ENCODE measurements at regions not wholly inside any gene's neighbourhood (a gene's known extent, or its start where the extent isn't known, plus 50 kb on each side); places are given as distances from the start of the nearest gene placed in this dataset.
"Not testable (repeated sequence)": the region's sequence is repeated elsewhere in the genome, so short reads cannot be mapped to it uniquely, and the experiment has no call there.

DNA sequence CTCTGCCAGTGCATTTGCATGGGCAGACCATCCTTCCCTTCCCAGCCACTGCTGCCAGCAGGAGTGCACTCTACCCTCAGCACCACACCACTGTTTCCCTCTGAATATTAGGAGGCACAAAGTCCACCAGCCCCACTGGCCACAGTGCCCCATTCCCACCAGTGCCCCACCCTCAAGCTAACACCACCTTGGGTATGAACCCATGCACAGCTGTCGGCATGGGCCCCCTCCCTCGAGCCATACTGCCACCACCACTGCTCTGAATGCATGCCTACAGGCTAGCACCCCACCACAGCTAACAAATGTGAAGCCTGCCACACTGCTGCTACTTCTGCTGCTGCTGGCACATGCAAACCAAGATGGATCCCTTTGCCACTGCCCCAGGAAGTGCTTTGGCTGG lies 810.4 kb downstream of the TRAM1L1 start:
- DNase-seq, result no peak

DNA sequence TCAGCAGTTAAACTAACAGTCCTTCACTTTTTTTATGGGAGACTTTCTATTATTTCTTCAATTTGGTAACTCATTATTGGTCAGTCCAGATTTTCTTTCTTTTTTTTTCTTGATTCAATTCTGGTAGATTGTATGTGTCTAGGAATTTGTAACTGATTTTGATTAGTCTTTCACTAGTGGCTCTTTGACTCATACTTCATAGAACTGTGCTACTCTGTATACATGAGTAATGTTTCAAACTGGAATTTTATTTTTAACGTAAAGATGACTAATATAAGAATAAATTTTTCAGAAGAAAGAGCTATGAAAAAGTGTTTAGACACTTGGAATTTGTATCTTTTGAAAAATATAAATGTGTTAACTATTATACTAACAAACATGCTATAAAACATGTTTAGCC lies 813.0 kb downstream of the TRAM1L1 start:
- no peak for DNase-seq

DNA sequence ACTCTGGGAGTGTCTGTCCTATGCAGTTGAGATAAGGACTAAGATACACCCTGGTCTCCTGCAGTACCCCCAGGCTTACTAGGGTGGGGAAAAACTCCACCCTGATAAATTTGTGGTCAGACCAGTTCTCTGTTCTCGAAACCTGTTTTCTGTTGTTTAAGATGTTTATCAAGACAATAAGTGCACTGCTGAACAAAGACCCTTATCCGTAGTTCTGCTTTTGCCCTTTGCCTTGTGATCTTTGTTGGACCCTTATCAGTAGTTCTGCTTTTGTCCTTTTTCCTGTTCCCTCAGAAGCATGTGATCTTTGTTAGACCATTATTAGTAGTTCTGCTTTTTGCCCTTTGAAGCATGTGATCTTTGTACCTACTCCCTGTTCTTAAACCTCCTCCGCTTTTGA lies 824.4 kb downstream of the TRAM1L1 start:
- DNase-seq, result not testable (repeated sequence)

DNA sequence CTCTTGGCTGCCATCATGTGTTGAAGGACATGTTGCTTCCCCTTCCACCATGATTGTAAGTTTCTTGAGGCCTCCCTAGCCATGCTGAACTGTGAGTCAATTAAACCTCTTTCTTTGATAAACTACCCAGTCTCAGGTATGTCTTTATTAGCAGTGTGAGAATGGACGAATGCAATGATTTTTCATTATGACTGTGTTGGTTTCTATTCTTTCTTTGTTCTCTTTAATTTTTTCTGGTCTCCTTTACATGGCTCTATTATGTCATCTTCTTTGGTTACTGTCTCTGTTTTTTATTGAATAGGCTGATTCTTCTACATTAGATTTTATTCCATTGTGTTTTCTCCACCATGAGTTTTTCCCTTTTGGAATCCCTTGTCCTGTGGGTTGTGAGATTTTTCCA lies 840.6 kb downstream of the TRAM1L1 start:
- no peak for DNase-seq

DNA sequence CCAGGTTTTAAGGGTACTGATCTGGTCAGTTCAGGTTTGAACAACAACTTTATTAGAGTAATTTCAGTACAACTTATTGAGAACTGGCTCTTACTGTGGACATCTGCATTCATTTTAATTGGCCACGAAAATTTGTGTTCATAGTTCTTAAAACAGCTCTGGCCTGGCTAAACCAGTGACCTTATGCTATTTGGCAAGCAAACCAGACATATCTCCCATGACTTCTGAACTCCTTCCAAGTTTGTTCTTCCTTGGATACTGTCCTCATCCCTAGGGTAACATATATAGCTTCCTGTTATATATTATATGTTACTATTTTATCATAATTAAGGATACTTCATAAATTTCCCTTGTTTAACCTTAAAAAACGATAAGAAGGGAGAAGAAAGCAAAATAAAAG lies 841.9 kb downstream of the TRAM1L1 start:
- DNase-seq, result no peak

DNA sequence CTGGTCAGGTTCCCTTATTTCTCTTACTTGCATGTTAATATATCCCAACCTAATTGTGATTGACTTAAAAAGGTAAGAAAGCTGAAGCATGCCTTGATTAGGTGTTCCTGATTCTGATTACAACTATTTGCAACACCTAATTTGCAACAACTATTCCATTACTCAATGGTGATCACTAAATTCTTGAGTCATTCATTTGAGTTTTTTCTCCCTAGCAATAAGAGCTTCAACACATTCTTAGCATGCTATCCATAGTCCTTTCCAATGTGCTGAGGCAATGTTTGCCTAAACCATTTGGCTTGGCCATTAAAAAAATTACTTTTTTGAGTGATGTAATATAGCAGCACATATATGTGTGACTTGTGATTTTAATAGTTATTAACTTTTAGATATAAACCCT lies 851.4 kb downstream of the TRAM1L1 start:
- no peak for DNase-seq

DNA sequence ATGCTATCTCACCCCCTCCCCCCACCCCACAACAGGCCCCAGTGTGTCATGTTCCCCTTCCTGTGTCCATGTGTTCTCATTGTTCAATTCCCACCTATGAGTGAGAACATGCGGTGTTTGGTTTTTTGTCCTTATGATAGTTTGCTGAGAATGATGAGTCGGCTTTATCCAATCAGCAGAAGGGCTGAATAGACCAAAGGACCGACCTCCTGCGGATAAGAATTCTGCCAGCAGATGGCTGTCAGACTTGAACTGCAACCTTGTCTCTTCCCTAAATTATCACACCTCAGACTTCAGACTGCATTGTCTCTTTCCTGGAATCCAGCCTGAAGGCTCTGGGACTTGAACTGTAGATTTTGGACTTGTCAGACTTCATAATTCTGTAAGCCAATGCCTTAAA lies 853.4 kb downstream of the TRAM1L1 start:
- DNase-seq, result peak; percentile 48

DNA sequence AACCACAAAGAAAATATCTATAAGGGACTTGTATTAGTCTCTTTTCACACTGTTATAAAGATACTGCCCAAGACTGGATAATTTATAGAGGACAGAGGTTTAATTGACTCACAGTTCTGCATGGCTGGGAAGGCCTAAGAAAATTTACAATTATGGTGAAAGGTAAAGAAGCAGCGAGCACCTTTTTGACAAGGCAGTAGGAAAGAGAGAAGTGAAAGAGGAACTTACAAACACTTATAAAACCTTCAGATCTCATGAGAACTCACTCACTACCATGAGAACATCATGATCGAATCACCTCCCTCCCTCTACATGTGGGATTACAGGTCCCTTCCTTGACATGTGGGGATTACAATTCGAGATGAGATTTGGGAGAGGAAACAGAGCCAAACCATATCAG lies 856.0 kb downstream of the TRAM1L1 start:
- DNase-seq, result no peak

DNA sequence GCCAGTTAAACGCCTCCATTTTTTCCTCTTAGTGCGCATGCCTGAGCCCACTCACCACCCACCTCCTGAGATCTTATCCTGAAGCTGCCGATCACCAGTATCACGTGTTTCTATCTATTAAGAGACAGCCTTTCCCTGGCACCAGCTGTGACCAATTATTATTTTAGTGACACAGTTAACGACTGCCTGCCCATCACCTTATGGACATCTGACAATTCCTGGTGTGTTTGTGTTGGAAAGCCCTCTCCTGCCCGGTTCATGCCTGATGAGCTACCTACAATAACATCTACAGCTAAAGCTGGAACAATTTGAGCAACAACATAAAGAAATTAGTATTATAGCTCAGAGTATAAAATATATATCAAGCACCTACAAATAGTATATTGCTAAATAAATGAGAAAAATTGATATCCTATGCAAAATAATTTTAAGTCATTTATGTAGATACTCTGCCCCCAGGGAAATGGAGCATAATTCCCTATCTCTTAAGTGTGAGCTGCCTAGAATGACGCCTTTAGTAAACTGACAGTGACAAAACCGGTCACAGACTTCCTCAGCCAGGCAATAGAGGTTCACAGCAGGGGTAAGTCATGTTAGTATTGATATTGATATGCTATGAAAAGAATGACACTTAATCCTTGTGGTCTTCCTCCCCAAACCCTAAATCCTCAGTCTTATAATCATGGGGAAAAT lies 862.2 kb downstream of the TRAM1L1 start:
- DNase-seq, result no peak

DNA sequence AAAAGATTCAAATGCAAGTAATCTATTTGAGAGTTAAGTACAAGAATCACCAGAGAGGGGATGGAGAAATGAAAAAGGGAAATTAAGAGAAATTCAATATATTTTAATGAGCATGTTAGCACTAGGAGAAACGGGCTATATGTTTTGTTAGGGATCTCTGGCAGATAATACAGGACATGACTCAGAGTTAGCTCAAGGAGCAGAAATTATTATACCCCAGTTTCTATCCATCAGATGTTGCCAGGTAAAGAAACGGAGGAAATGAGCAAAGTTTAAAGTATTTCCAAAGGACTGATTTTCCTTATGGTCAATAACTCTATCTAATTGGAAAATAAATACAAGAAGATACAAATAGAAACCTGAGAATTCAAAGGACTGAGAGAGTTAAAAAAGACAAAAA lies 867.6 kb downstream of the TRAM1L1 start:
- no peak for DNase-seq

DNA sequence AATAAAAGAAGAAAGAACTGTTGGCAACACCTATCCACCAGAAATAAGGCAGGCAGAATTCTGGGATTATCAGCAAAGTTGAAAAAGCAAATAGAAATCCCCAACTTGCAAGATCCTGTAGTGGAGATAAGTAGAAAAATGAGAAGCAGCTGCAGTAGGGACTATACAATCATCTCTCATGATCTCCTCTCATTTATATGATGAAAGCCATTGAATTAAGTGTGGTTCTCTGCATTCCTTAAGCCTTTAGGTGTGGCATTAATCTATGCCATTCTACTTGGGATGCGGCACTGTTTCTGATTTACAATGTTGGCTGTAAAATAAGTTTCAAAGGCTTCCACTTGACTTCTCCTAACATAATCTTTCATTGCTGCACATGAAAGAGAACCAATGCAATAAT lies 869.8 kb downstream of the TRAM1L1 start:
- DNase-seq, result no peak

DNA sequence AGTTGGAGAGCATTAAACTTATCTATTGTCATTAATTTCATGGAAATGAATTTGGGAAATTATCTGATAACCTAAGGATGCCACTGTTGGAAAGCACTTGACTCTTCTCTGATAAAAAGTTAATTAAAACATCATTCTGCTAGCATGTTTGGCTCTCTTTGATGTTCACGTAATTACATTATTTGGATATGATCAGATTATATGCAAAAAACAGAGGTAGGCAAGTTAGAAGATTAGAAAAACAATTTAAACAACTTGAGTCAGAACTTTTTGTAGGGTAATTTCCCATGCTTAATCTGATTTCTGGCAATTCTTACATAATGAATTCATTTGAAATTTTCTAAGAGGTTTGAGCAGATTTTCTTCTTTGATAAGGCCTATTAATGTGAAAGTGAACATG lies 882.9 kb downstream of the TRAM1L1 start:
- DNase-seq, result no peak

DNA sequence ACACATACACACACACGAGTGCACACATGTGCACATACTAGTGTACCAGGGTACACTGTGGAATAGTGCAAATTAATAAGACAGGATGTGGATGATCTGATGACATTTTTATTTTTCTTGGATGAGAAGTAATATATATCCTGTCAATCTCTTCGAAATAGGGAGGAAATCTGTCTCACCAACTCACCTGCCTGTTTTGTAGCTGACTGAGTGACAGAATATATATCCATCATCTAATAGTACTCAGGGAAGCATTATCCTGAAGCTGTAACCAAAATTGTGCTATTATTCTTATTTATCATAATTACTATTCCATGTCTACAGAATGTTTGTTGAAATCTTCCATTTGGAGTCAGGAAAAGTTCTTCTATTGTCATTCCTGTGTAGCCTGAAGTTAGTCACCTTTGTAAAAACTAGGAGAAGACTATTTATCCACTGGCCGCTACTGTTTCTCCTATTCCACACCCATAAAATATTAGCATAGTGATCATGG lies 888.0 kb downstream of the TRAM1L1 start:
- DNase-seq, result no peak

DNA sequence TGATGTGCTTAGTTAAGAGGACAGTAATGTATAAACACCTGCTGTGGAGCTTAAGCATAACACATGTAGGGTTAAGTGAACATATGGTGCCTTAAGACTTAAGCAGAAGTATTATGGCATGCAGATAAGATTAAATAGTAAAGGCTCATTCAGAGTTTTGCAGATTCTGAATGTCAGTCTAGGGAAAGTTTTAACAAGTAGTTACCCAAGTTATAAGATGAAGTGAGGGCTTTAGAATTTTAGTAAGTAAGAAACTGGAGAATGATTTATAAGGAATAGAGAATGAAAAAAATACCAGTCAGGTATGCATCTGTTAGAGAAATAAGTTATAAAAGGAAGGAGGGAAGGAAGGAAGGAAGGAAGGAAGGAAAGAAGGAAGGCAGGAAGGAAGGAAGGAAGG lies 902.1 kb downstream of the TRAM1L1 start:
- DNase-seq, result peak; percentile 84

DNA sequence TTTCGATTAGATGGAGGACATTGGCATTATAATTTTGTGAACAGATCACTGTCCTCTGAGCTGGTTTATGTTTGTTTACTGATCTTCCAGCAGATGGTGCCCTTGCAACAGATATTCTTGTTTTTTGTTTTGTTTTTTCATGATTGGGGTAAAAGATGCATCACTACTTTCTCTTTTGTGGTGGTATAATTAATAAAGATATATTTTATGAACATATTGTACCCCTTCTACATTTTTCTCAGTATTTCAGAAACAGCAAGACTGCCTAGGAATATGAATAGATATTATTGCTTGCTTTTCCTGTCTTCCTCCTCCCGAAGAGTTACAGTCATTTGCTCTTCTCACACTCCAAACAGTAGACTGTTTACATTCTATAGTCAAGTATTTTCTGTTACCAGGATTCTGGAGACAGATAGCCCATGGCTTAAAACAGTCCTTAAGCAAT lies 905.2 kb downstream of the TRAM1L1 start:
- peak; percentile 43 for DNase-seq

DNA sequence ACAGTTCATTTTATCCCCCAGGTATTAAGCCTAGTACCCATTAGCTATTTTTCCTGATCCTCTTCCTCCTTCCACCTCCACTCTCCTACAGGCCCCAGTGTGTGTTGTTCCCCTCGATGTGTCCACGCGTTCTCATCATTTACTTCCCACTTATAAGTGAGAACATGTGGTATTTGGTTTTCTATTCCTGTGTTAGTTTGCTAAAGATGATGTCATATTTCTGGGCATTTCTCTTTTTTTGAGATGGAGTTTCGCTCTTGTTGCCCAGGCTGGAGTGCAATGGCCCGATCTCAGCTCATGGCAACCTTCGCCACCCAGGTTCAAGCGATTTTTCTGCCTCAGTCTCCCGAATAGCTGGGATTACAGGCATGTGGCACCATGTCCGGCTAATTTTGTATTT lies 934.0 kb downstream of the TRAM1L1 start:
- DNase-seq, result not testable (repeated sequence)

DNA sequence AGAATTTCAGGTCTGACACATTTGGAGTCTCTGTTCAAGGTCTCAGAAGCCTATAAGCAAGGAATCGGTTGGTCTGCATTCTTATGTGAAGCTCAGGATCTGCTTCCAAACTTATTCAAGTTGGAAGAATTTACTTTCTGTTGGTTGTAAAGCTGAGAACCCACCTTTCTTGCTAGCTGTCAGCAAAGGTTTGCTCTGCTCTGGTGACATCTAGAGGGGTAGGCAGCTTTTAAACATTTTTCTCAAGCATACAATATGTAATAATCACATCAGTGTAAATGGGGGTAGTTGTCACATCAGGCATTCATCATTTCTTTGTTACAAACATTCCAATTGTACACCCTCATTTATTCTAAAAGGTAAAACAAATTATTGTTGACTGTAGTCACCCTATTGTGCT lies 935.2 kb downstream of the TRAM1L1 start:
- DNase-seq, result no peak

DNA sequence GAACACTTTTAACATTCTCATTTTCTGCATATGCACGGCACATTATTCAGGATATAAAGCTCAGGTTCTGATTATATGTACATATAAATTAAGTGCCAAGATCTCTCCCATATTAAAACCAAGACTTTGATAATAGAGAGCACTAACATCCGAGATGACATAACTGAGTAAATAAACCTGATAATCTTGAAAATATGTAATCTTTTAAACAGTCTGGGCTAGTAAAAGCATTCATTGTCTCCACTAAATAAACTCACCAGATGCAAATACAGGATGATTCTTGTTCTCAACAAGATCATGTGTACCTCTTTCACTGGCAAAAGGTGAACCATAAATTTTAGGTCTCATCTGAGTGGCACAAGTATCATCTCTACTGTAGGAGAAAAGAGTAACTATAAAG lies 942.2 kb downstream of the TRAM1L1 start:
- DNase-seq, result no peak

DNA sequence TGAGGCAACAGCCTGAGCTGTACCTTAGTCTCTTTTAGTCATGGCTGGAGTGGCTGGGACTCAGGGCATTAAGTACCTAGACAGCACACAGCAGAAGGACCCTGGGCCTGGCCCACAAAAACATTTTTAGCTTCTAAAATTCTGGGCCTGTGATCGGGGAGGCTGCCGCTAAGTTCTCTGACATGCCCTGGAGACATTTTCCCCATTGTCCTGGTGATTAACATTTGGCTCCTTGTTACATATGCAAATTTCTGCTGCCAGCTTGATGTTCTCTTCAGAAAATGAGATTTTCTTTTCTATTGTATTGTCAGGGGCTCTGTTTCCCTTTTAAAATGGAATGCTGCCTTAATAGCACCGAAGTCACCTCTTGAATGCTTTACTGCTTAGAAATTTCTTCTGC lies 952.4 kb downstream of the TRAM1L1 start:
- no peak for DNase-seq

DNA sequence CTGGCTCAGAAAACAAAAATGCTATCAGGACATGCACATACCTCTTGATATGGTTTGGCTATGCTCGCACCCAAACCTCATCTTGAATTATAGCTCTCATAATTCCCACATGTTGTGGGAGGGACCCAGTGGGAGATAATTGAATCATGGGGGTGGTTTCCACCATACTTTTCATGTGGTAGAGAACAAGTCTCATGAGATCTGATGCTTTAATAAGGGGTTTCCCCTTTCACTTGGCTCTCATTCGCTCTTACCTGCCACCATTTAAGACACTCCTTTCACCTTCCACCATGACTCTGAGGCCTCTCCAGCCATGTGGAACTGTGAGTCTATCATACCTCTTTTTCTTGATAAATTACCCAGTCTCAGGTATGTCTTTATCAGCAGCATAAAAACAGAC lies 958.6 kb downstream of the TRAM1L1 start:
- no peak for DNase-seq

DNA sequence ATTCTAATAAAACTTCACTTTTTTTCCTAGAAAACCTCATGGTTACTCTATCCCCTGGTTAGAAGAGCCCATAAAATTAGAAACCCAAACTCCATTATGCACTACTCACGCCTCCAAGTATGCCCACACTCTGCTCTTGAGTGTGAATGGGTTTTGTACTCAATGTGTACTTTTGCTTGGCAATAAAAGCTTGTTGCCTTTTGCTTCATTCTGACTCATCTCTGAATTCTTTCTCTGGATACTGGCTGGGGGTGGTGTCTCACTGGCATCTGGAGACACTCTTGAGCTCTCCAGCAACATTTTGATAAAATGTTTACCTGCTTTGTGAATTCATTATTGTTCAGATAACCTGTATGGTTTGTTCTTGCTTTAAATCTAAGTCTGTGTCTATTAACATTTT lies 963.3 kb downstream of the TRAM1L1 start:
- no peak for DNase-seq

DNA sequence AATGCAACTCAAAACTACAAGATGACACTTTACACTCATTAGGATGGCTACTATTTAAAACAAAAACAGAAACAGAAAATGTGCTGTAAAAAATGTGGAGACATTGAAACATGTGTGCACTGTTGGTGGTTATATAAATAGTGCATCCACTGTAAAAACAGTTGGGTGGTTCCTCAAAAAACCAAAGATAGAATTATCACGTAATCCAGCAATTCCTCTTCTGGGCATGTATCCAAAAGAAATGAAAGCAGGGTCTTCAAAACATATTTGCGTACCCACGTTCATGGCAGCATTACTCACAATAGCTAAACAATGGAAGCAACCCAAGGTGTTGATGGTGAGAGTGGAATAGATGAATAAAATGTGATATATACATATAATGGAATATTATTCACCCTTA lies 967.2 kb downstream of the TRAM1L1 start:
- no peak for DNase-seq

DNA sequence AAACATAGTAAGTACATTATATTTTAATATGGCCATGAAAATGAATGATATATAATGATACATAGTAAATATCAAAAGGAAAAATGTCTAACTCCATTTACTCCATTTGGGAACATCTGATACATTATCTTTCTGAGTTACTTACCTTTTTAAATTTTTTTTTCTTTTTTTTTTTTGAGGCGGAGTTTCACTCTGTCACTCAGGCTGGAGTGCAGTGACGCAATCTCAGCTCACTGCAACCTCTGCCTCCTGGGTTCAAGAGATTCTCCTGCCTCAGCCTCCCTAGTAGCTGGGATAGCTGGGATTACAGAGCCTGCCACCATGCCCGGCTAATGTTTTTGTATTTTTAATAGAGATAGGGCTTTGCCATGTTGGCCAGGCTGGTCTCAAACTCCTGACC lies 972.5 kb downstream of the TRAM1L1 start:
- DNase-seq, result not testable (repeated sequence)

DNA sequence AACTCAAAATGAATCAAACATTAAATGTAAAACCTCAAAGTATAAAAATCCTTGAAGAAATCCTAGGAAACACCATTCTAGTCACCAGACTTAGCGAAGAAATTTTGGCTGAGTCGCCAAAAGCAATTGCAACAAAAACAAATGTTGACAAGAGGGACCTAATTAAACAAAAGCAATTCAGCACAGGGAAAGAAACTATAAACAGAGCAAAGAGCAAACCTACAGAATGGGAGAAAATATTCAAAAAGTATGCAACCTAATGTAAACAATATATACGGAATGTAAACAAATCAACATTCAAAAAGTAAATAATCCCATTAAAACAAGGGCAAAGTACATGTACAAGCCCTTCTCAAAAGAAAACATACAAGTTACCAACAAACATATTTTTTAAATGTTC lies 974.7 kb downstream of the TRAM1L1 start:
- no peak for DNase-seq

DNA sequence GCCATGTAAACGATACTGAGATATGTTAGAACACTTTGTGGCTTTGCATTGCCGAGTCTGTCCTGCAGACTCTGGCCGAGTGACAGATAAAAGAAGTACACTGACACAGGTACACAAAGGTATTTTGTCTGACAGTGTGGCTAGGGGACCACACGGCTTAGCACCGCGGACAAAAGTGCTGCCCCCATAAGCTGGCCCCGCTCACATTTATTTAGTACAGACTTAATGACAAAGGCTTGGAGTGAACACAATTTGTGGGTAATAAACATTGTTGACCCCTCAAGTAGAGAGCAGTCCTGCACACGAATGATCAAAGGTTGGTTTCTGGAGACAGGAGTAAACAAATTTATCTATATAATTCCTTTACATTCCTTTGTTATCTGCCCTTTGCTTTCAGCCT lies 976.8 kb downstream of the TRAM1L1 start:
- no peak for DNase-seq
